Prostate gland (tissue), 2 donors: ENCODE measurements at regions not wholly inside any gene's neighbourhood (a gene's known extent, or its start where the extent isn't known, plus 50 kb on each side); places are given as distances from the start of the nearest gene placed in this dataset.

Experiments used
- POLR2AphosphoS5 ChIP-seq: sonication (generic); formaldehyde crosslinking; IDR thresholded peaks from one replicate; pipeline ENCODE4 v1.6.1; 2017; ENCODE audit warnings: antibody characterized with exemption
- TF ChIP-seq, protein P1 (sequence below), 4 experiments: fragments of 200-600 bp in 2 of 4; fragments of 450-650 bp in 2 of 4; sonication (generic) in 2 of 4; IDR thresholded peaks; 1 replicate in 3 of 4; 2 replicates in 1 of 4; pipeline ENCODE4 v1.5.1; 2016 to 2019; ENCODE audit warnings: antibody characterized with exemption in 4 of 4, mild to moderate bottlenecking in 2 of 4, moderate library complexity in 2 of 4

DNA sequence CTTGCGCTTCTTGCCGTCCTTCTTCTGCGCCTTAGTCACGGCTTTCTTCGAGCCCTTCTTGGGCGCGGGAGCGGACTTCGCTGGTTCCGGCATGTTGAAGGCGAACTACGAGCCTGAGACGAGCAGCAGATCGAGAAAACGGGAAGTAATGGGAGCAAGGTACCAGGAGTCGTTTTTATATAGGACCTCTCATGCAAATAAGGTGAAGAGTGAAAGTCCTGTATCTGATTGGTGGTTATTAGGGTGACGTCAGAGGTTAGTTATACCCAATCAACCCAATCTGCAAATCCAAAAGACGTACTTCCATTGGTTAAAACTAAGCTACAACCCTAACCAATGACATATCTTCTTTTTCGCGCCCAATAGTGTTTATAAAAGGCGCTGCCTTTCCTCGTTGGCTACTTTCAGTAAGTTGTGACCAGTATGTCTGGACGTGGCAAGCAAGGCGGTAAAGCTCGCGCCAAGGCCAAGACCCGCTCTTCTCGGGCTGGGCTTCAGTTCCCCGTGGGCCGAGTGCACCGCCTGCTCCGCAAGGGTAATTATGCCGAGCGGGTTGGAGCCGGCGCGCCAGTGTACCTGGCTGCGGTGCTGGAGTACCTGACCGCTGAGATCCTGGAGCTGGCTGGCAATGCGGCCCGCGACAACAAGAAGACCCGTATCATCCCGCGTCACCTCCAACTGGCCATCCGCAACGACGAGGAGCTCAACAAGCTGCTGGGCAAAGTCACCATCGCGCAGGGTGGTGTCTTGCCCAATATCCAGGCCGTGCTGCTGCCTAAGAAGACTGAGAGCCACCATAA, 100.6 kb upstream of the PRSS16 start:
- TF ChIP-seq POLR2AphosphoS5, result peak; percentile 100
- TF ChIP-seq, protein P1, sequence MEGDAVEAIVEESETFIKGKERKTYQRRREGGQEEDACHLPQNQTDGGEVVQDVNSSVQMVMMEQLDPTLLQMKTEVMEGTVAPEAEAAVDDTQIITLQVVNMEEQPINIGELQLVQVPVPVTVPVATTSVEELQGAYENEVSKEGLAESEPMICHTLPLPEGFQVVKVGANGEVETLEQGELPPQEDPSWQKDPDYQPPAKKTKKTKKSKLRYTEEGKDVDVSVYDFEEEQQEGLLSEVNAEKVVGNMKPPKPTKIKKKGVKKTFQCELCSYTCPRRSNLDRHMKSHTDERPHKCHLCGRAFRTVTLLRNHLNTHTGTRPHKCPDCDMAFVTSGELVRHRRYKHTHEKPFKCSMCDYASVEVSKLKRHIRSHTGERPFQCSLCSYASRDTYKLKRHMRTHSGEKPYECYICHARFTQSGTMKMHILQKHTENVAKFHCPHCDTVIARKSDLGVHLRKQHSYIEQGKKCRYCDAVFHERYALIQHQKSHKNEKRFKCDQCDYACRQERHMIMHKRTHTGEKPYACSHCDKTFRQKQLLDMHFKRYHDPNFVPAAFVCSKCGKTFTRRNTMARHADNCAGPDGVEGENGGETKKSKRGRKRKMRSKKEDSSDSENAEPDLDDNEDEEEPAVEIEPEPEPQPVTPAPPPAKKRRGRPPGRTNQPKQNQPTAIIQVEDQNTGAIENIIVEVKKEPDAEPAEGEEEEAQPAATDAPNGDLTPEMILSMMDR (IDR thresholded peaks at IDR 0.05), result no peak
